MM.1S (cell line): ENCODE measurements at regions not wholly inside any gene's neighbourhood (a gene's known extent, or its start where the extent isn't known, plus 50 kb on each side); places are given as distances from the start of the nearest gene placed in this dataset.

Experiments used
- DNase-seq: peaks from one replicate; pipeline ENCODE4 v3.0.0-alpha.2; 2015
- H2AFZ ChIP-seq: fragments of 300-600 bp; sonication (generic); 2 replicates; pipeline ENCODE4 v1.6.0; 2016; ENCODE audit warnings: antibody characterized with exemption, low read length
- H3F3A ChIP-seq: fragments of 300-600 bp; sonication (generic); 2 replicates; pipeline ENCODE4 v1.6.1; 2016; ENCODE audit warnings: mild to moderate bottlenecking, antibody characterized with exemption, low read length, moderate library complexity, mixed read lengths; ENCODE audit not compliant: insufficient read depth
- H3K27ac ChIP-seq: fragments of 300-600 bp; sonication (generic); 2 replicates; pipeline ENCODE4 v1.5.1; 2016; ENCODE audit warnings: mild to moderate bottlenecking, low read length
- H3K27me3 ChIP-seq: fragments of 300-600 bp; sonication (generic); replicated peaks from 2 replicates; pipeline ENCODE4 v1.6.0; 2016; ENCODE audit warnings: low read length; ENCODE audit not compliant: insufficient read depth
- H3K36me3 ChIP-seq: fragments of 300-600 bp; sonication (generic); replicated peaks from 2 replicates; pipeline ENCODE4 v1.6.1; 2016; ENCODE audit warnings: mild to moderate bottlenecking, low read length, mixed read lengths; ENCODE audit not compliant: insufficient read depth
- H3K4me1 ChIP-seq: fragments of 300-600 bp; sonication (generic); 2 replicates; pipeline ENCODE4 v1.6.1; 2016; ENCODE audit warnings: low read length, mixed read lengths
- H3K4me2 ChIP-seq: fragments of 300-600 bp; sonication (generic); 2 replicates; pipeline ENCODE4 v1.6.0; 2016; ENCODE audit warnings: low read depth, low read length
- H3K4me3 ChIP-seq: fragments of 300-600 bp; sonication (generic); 2 replicates; pipeline ENCODE4 v1.5.1; 2016; ENCODE audit warnings: low read length, mixed read lengths
- H3K79me2 ChIP-seq: fragments of 300-600 bp; sonication (generic); 2 replicates; pipeline ENCODE4 v1.6.1; 2016; ENCODE audit warnings: mixed run types, low read length, mixed read lengths
- H3K9ac ChIP-seq: fragments of 300-600 bp; sonication (generic); 2 replicates; pipeline ENCODE4 v1.6.1; 2016; ENCODE audit warnings: low read length, mixed read lengths
- H3K9me2 ChIP-seq: fragments of 300-600 bp; sonication (generic); replicated peaks from 2 replicates; pipeline ENCODE4 v1.6.1; 2016; ENCODE audit warnings: mild to moderate bottlenecking, low read length, mixed read lengths; ENCODE audit not compliant: insufficient read depth
- H3K9me3 ChIP-seq: fragments of 300-600 bp; sonication (generic); replicated peaks from 2 replicates; pipeline ENCODE4 v1.6.1; 2016; ENCODE audit warnings: mild to moderate bottlenecking, low read length, mixed read lengths; ENCODE audit not compliant: insufficient read depth
- H4K20me1 ChIP-seq: fragments of 300-600 bp; sonication (generic); 2 replicates; pipeline ENCODE4 v1.6.1; 2016; ENCODE audit warnings: mild to moderate bottlenecking, low read length, moderate library complexity, mixed read lengths; ENCODE audit not compliant: insufficient read depth
- CTCF ChIP-seq: fragments of 300-600 bp; sonication (generic); IDR thresholded peaks from 2 replicates; pipeline ENCODE4 v1.5.1; 2016; ENCODE audit warnings: antibody characterized with exemption, low read length, mixed read lengths
- EZH2 ChIP-seq: fragments of 300-600 bp; sonication (generic); optimal IDR thresholded peaks from 2 replicates; pipeline ENCODE3; 2017; ENCODE audit warnings: low read depth, mild to moderate bottlenecking, antibody characterized with exemption, low read length, mixed read lengths
- EZH2phosphoT487 ChIP-seq: fragments of 300-600 bp; sonication (generic); IDR thresholded peaks from 2 replicates; pipeline ENCODE4 v1.6.1; 2018; ENCODE audit warnings: antibody characterized with exemption, low read length

- no peak overlapping the region for H3K9ac ChIP-seq
- no peaks in the 10 kb centered on the region for H3K9me3 ChIP-seq
- H2AFZ ChIP-seq = no peak overlapping the region
- no peak for DNase-seq
- no peak overlapping the region for H3K4me2 ChIP-seq
- no peak overlapping the region for H3K4me3 ChIP-seq
- H3K27me3 ChIP-seq = no peaks in the 10 kb centered on the region
- H3K79me2 ChIP-seq = no peaks in the 10 kb centered on the region
- H3K9me2 ChIP-seq = no peaks in the 10 kb centered on the region
- H3F3A ChIP-seq = no peaks in the 10 kb centered on the region
- H3K36me3 ChIP-seq = no peaks in the 10 kb centered on the region
- H3K27ac ChIP-seq = no peak overlapping the region
- H3K4me1 ChIP-seq = no peaks in the 10 kb centered on the region
- TF ChIP-seq EZH2phosphoT487 (no peak), EZH2 (no peak), CTCF (no peak)
- H4K20me1 ChIP-seq = no peaks in the 10 kb centered on the region
Observed at GRCh38 chr14:25620515-25620914, 570.6 kb upstream of the STXBP6 start.

DNA sequence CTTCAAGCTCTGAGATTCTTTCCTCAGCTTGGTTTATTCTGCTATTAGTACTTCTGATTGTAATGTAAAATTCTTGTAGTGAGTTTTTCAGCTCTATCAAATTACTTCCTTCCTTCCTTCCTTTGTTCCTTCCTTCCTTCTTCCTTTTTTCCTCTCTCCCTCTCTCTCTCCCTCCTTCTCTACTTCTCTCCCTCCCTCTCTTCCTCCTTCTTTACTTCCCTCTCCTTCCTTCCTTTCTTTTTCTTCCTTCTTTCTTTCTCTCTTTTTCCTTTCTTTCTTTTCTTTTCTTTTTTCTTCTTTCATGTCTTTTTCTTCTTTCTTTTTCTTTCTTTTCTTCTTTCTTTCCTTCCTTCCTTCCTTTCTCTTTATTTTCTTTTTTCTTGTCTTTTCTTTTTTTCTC lies 565.2 kb upstream of the STXBP6 start:
- no peaks in the 10 kb centered on the region for H3K9me3 ChIP-seq
- H3K9ac ChIP-seq = no peak overlapping the region
- H3F3A ChIP-seq = no peaks in the 10 kb centered on the region
- no peak overlapping the region for H3K4me2 ChIP-seq
- no peaks in the 10 kb centered on the region for H4K20me1 ChIP-seq
- H3K79me2 ChIP-seq = no peaks in the 10 kb centered on the region
- TF ChIP-seq CTCF = no peak
- H3K9me2 ChIP-seq = no peaks in the 10 kb centered on the region
- H3K4me3 ChIP-seq = no peak overlapping the region
- H3K27me3 ChIP-seq = no peaks in the 10 kb centered on the region
- no peak overlapping the region for H3K27ac ChIP-seq
- no peaks in the 10 kb centered on the region for H3K36me3 ChIP-seq
- no peak overlapping the region for H2AFZ ChIP-seq
- no peak for DNase-seq
- H3K4me1 ChIP-seq = no peaks in the 10 kb centered on the region

GRCh38 chr14:25607192-25607591 lies 557.2 kb upstream of the STXBP6 start:
- Histone ChIP-seq H3K9ac (no peak overlapping the region), H3K4me3 (no peak overlapping the region), H3K79me2 (no peaks in the 10 kb centered on the region), H3K4me1 (no peaks in the 10 kb centered on the region), H3K4me2 (no peak overlapping the region), H3F3A (no peaks in the 10 kb centered on the region), H3K27me3 (no peaks in the 10 kb centered on the region), H3K9me2 (no peaks in the 10 kb centered on the region), H3K27ac (no peak overlapping the region), H2AFZ (no peak overlapping the region), H4K20me1 (no peaks in the 10 kb centered on the region), H3K9me3 (no peaks in the 10 kb centered on the region), H3K36me3 (no peaks in the 10 kb centered on the region)
- no peak for DNase-seq
- no peak for TF ChIP-seq CTCF
- no peak for TF ChIP-seq EZH2phosphoT487
- no peak for TF ChIP-seq EZH2

DNA sequence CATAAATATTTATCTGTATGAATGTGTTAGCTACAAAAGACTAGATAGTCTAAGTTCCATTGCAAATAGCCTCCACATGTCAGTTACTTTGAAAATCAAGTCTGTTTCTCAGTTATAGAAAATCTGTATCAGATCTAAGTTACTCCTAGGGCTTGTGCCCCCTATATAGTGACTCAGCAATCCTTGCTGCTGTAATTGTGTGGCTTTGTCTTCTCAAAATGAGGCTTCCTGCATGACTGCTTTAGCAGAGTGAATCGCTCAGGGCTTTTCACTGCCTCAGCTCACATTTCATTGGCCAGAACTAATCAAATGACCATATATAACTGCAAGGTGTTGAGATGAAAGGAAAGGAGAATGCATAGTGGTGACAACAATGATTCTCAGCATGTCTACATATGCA lies 552.2 kb upstream of the STXBP6 start:
- Histone ChIP-seq H3K79me2 (no peaks in the 10 kb centered on the region), H2AFZ (no peak overlapping the region), H3K9me2 (no peaks in the 10 kb centered on the region), H3K4me1 (no peaks in the 10 kb centered on the region), H3K27me3 (no peaks in the 10 kb centered on the region), H4K20me1 (no peaks in the 10 kb centered on the region), H3K9ac (no peak overlapping the region), H3K4me2 (no peak overlapping the region), H3K9me3 (no peaks in the 10 kb centered on the region), H3K36me3 (no peaks in the 10 kb centered on the region), H3K27ac (no peak overlapping the region), H3F3A (no peaks in the 10 kb centered on the region), H3K4me3 (no peak overlapping the region)
- TF ChIP-seq CTCF (no peak), EZH2phosphoT487 (no peak), EZH2 (no peak)
- DNase-seq = no peak
